ENCODE measurements at regions not wholly inside any gene's neighbourhood (a gene's known extent, or its start where the extent isn't known, plus 50 kb on each side); places are given as distances from the start of the nearest gene placed in this dataset.

DNA sequence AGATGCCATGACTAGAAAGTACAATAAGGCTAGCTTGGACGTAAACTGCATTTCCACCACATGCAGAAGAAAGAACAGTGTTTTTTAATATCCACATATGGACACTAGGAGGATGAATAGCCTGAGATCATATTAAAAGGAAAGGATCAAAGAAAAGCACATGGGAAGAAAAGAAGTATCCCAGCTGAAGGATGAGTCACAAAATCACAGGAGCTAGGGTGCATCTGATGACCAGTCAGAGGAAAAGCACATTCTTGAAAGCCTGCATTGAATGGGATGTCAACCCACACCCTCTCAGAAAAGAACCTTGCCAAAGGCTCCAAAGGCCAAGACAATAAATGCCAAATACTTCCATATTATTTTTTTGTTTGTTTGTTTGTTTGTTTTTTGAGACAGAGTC is 56.8 kb upstream of the PRDX4 start:
- TF ChIP-seq POLR2AphosphoS5 (IDR thresholded peaks at IDR 0.05; ENCODE audit: low read depth, low read length) = no peak
- TF ChIP-seq, protein P1, sequence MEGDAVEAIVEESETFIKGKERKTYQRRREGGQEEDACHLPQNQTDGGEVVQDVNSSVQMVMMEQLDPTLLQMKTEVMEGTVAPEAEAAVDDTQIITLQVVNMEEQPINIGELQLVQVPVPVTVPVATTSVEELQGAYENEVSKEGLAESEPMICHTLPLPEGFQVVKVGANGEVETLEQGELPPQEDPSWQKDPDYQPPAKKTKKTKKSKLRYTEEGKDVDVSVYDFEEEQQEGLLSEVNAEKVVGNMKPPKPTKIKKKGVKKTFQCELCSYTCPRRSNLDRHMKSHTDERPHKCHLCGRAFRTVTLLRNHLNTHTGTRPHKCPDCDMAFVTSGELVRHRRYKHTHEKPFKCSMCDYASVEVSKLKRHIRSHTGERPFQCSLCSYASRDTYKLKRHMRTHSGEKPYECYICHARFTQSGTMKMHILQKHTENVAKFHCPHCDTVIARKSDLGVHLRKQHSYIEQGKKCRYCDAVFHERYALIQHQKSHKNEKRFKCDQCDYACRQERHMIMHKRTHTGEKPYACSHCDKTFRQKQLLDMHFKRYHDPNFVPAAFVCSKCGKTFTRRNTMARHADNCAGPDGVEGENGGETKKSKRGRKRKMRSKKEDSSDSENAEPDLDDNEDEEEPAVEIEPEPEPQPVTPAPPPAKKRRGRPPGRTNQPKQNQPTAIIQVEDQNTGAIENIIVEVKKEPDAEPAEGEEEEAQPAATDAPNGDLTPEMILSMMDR (IDR thresholded peaks at IDR 0.05) = no peak
